H9 (cell line): ENCODE measurements at regions not wholly inside any gene's neighbourhood (a gene's known extent, or its start where the extent isn't known, plus 50 kb on each side); places are given as distances from the start of the nearest gene placed in this dataset.

Experiments
- DNase-seq: peaks from one replicate; pipeline ENCODE4 v3.0.0-alpha.2; 2017
- H2AFZ ChIP-seq: one replicate; pipeline ENCODE4 v1.6.1; 2013; ENCODE audit warnings: mild to moderate bottlenecking, low read length, control low read depth, moderate library complexity
- H2AK5ac ChIP-seq: 2 replicates; pipeline ENCODE4 v1.6.1; 2013; ENCODE audit warnings: low read length, control low read depth, mixed read lengths; ENCODE audit not compliant: insufficient read length
- H2BK120ac ChIP-seq: one replicate; pipeline ENCODE4 v1.6.1; 2013; ENCODE audit warnings: low read depth, mild to moderate bottlenecking, low read length, control low read depth, inconsistent platforms; ENCODE audit not compliant: poor library complexity, severe bottlenecking
- H2BK12ac ChIP-seq: 2 replicates; pipeline ENCODE4 v1.6.1; 2013; ENCODE audit warnings: low read length, control low read depth, mixed read lengths, low read depth; ENCODE audit not compliant: insufficient read length
- H2BK15ac ChIP-seq: 2 replicates; pipeline ENCODE4 v1.6.1; 2013; ENCODE audit warnings: low read depth, low read length, control low read depth
- H2BK20ac ChIP-seq: one replicate; pipeline ENCODE4 v1.6.1; 2013; ENCODE audit warnings: low read depth, mild to moderate bottlenecking, low read length, control low read depth, inconsistent platforms; ENCODE audit not compliant: poor library complexity, severe bottlenecking
- H2BK5ac ChIP-seq: 2 replicates; pipeline ENCODE4 v1.6.1; 2013; ENCODE audit warnings: low read length, control low read depth, mixed read lengths; ENCODE audit not compliant: insufficient read length
- H3K14ac ChIP-seq: 2 replicates; pipeline ENCODE4 v1.6.1; 2013; ENCODE audit warnings: low read length, control low read depth; ENCODE audit not compliant: insufficient read depth
- H3K18ac ChIP-seq: 2 replicates; pipeline ENCODE4 v1.6.1; 2013; ENCODE audit warnings: low read depth, mild to moderate bottlenecking, mixed read lengths, low read length, control low read depth; ENCODE audit not compliant: insufficient read length
- H3K23ac ChIP-seq: 2 replicates; pipeline ENCODE4 v1.6.1; 2013; ENCODE audit warnings: low read length, control low read depth, mixed read lengths, low read depth; ENCODE audit not compliant: insufficient read length
- H3K23me2 ChIP-seq: 2 replicates; pipeline ENCODE4 v1.6.1; 2013; ENCODE audit warnings: low read depth, mild to moderate bottlenecking, mixed read lengths, low read length, control low read depth; ENCODE audit not compliant: insufficient read length, poor library complexity, severe bottlenecking
- H3K27ac ChIP-seq: 2 replicates; pipeline ENCODE4 v1.5.1; 2013; ENCODE audit warnings: low read length, control low read depth, mixed read lengths, low read depth; ENCODE audit not compliant: insufficient read length
- H3K27me3 ChIP-seq: 2 replicates; pipeline ENCODE4 v1.6.1; 2013; ENCODE audit warnings: low read length, control low read depth, inconsistent platforms; ENCODE audit not compliant: insufficient read depth
- H3K4ac ChIP-seq: 2 replicates; pipeline ENCODE4 v1.6.1; 2013; ENCODE audit warnings: low read depth, mild to moderate bottlenecking, control low read depth, inconsistent platforms, low read length, moderate library complexity
- H3K4me1 ChIP-seq: 2 replicates; pipeline ENCODE4 v1.6.1; 2013; ENCODE audit warnings: low read length, control low read depth, inconsistent platforms; ENCODE audit not compliant: insufficient read depth
- H3K4me2 ChIP-seq: 2 replicates; pipeline ENCODE4 v1.6.1; 2013; ENCODE audit warnings: low read length, control low read depth, mixed read lengths; ENCODE audit not compliant: insufficient read length, insufficient read depth
- H3K56ac ChIP-seq: 2 replicates; pipeline ENCODE4 v1.6.1; 2013; ENCODE audit warnings: low read depth, mild to moderate bottlenecking, mixed read lengths, low read length, control low read depth; ENCODE audit not compliant: insufficient read length
- H3K79me1 ChIP-seq: 2 replicates; pipeline ENCODE4 v1.6.1; 2013; ENCODE audit warnings: low read depth, mild to moderate bottlenecking, moderate library complexity, low read length, control low read depth, inconsistent platforms; ENCODE audit not compliant: insufficient read depth, poor library complexity, severe bottlenecking
- H3K79me2 ChIP-seq: 2 replicates; pipeline ENCODE4 v1.6.1; 2013; ENCODE audit warnings: low read length, control low read depth, inconsistent platforms; ENCODE audit not compliant: insufficient read depth
- H3K9ac ChIP-seq: 2 replicates; pipeline ENCODE4 v1.6.1; 2013; ENCODE audit warnings: low read length, control low read depth, mixed read lengths; ENCODE audit not compliant: insufficient read length; ENCODE audit errors: extremely low read depth
- H3K9me3 ChIP-seq: one replicate; pipeline ENCODE4 v1.6.1; 2013; ENCODE audit warnings: low read depth, low read length, inconsistent platforms; ENCODE audit not compliant: control insufficient read depth
- H3T11ph ChIP-seq: one replicate; pipeline ENCODE4 v1.6.1; 2013; ENCODE audit warnings: mild to moderate bottlenecking, low read length, control low read depth, inconsistent platforms
- H4K20me1 ChIP-seq: one replicate; pipeline ENCODE4 v1.6.1; 2013; ENCODE audit not compliant: control insufficient read depth, insufficient read length, insufficient read depth
- H4K5ac ChIP-seq: 2 replicates; pipeline ENCODE4 v1.6.1; 2013; ENCODE audit warnings: low read depth, mild to moderate bottlenecking, mixed read lengths, low read length, control low read depth; ENCODE audit not compliant: insufficient read length
- H4K8ac ChIP-seq: replicated peaks from 2 replicates; pipeline ENCODE4 v1.6.1; 2013; ENCODE audit warnings: low read length, control low read depth, mixed read lengths, low read depth; ENCODE audit not compliant: insufficient read length
- H4K91ac ChIP-seq: 2 replicates; pipeline ENCODE4 v1.6.1; 2013; ENCODE audit warnings: low read depth, mild to moderate bottlenecking, moderate library complexity, mixed read lengths, low read length, control low read depth; ENCODE audit not compliant: insufficient read length
- H3K27ac Mint-ChIP-seq, 3 experiments: 2 replicates in 2 of 3; 3 replicates in 1 of 3; pipeline ENCODE4 v1.8.0; 2020 to 2021; ENCODE audit warnings: mixed read lengths in 3 of 3, mild to moderate bottlenecking in 1 of 3, moderate library complexity in 1 of 3
- H3K27me3 Mint-ChIP-seq: 2 replicates; pipeline ENCODE4 v1.8.0; 2021; ENCODE audit warnings: low read depth, mild to moderate bottlenecking, moderate library complexity, mixed read lengths
- H3K36me3 Mint-ChIP-seq, 3 experiments: 2 replicates in 2 of 3; 3 replicates in 1 of 3; pipeline ENCODE4 v1.8.0; 2020 to 2021; ENCODE audit warnings: low read depth in 3 of 3, mixed read lengths in 3 of 3; ENCODE audit not compliant: insufficient read depth in 1 of 3
- H3K4me1 Mint-ChIP-seq, 2 experiments: 2 replicates each; pipeline ENCODE4 v1.8.0; 2020; ENCODE audit warnings: mixed read lengths in 2 of 2
- H3K4me3 Mint-ChIP-seq, 2 experiments: 2 replicates in 1 of 2; 3 replicates in 1 of 2; pipeline ENCODE4 v1.8.0; 2020 to 2021; ENCODE audit warnings: mild to moderate bottlenecking in 2 of 2, mixed read lengths in 2 of 2, moderate library complexity in 1 of 2
- H3K9me3 Mint-ChIP-seq, 2 experiments: 2 replicates in 1 of 2; 3 replicates in 1 of 2; pipeline ENCODE4 v1.8.0; 2020; ENCODE audit warnings: mild to moderate bottlenecking in 2 of 2, mixed read lengths in 2 of 2, moderate library complexity in 1 of 2
- WGBS: extraction: QIAGEN DNeasy Blood & Tissue Kit; methylation state at CpG from one replicate; pipeline ENCODE4 v1.1.7; 2013; ENCODE audit warnings: missing lambda C conversion rate, low lambda C conversion rate, mixed read lengths; ENCODE audit not compliant: insufficient read length; ENCODE audit errors: extremely low coverage; 5-methylcytosine and 5-hydroxymethylcytosine counted together
- TF ChIP-seq, protein P1 (sequence below): fragments of 200-600 bp; sonication (generic); conservative IDR thresholded peaks from 3 replicates; pipeline ENCODE4 v1.8.0; 2021; ENCODE audit warnings: antibody characterized with exemption, mild to moderate bottlenecking

DNA sequence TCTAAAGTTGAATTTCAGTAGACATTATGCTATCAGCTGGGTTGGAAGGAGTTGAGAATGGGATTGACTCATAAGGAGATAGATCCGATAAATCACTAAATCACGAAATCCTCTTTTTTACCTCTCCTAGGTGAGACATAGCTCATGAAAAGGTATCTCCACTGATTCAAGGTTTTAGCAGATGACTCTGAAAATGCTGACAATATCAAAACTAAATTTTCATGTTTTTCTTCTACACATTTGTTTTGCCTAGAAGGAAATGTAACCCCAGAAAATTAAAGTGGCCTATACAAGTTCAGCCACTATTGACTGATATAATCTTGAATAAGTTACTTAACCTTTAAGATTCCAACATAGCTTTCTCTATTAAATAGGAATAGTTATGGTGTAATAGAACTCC is 82.2 kb upstream of the VWDE start:
- Histone ChIP-seq H3K79me2 (no peaks in the 10 kb centered on the region), H4K8ac (no peak overlapping the region), H3K23me2 (no peaks in the 10 kb centered on the region), H4K91ac (no peak overlapping the region), H3K79me1 (no peaks in the 10 kb centered on the region), H3K9ac (no peak overlapping the region), H3K56ac (no peak overlapping the region), H3K27ac (no peak overlapping the region), H3K4me2 (no peak overlapping the region), H2BK120ac (no peak overlapping the region), H2AK5ac (no peak overlapping the region), H4K5ac (no peak overlapping the region), H2BK20ac (no peak overlapping the region), H3K18ac (no peak overlapping the region), H2BK5ac (no peak overlapping the region), H3K14ac (no peak overlapping the region), H2BK12ac (no peak overlapping the region), H4K20me1 (no peaks in the 10 kb centered on the region), H3K4me1 (peaks cover 2% of the 10 kb centered on the region; the same call in 1 of the 2 replicates), H3K4ac (no peak overlapping the region), H3K27me3 (no peaks in the 10 kb centered on the region), H3K23ac (no peak overlapping the region), H2BK15ac (no peak overlapping the region), H3T11ph (no peak overlapping the region), H2AFZ (no peak overlapping the region), H3K9me3 (no peaks in the 10 kb centered on the region)
- Mint-ChIP-seq H3K27ac (no peak overlapping the region), H3K4me1 (peaks cover 12 to 14% of the 10 kb centered on the region in 2 experiments), H3K27me3 (no peaks in the 10 kb centered on the region), H3K4me3 (no peak overlapping the region), H3K9me3 (no peaks in the 10 kb centered on the region), H3K36me3 (no peaks in the 10 kb centered on the region)
- no peak for DNase-seq
- TF ChIP-seq, protein P1, sequence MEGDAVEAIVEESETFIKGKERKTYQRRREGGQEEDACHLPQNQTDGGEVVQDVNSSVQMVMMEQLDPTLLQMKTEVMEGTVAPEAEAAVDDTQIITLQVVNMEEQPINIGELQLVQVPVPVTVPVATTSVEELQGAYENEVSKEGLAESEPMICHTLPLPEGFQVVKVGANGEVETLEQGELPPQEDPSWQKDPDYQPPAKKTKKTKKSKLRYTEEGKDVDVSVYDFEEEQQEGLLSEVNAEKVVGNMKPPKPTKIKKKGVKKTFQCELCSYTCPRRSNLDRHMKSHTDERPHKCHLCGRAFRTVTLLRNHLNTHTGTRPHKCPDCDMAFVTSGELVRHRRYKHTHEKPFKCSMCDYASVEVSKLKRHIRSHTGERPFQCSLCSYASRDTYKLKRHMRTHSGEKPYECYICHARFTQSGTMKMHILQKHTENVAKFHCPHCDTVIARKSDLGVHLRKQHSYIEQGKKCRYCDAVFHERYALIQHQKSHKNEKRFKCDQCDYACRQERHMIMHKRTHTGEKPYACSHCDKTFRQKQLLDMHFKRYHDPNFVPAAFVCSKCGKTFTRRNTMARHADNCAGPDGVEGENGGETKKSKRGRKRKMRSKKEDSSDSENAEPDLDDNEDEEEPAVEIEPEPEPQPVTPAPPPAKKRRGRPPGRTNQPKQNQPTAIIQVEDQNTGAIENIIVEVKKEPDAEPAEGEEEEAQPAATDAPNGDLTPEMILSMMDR: no peak
- WGBS: no CpG with 5 or more reads among the region's 2 CpGs
